ENCODE measurements at regions not wholly inside any gene's neighbourhood (a gene's known extent, or its start where the extent isn't known, plus 50 kb on each side); places are given as distances from the start of the nearest gene placed in this dataset.

- DNase-seq, result no peak
Measured at GRCh38 chr6:119476554-119476953, 127.0 kb upstream of the MAN1A1 start.

- DNase-seq, result no peak
Measured at GRCh38 chr6:119476024-119476423, 126.5 kb upstream of the MAN1A1 start.

GRCh38 chr6:119470893-119471542 is 121.5 kb upstream of the MAN1A1 start:
- no peak for DNase-seq

GRCh38 chr6:119467488-119468081 is 118.0 kb upstream of the MAN1A1 start:
- DNase-seq, result peak in 1 of 2 donors; percentile 16

- DNase-seq, result no peak
Measured at GRCh38 chr6:119466226-119466625, 116.7 kb upstream of the MAN1A1 start.

GRCh38 chr6:119463081-119463626 is 113.6 kb upstream of the MAN1A1 start:
- DNase-seq, result peak in 1 of 2 donors; percentile 28

- no peak for DNase-seq
Measured at GRCh38 chr6:119461187-119461586, 111.6 kb upstream of the MAN1A1 start.

- DNase-seq, result no peak
Measured at GRCh38 chr6:119459207-119459974, 109.8 kb upstream of the MAN1A1 start.

GRCh38 chr6:119454714-119455113 is 105.2 kb upstream of the MAN1A1 start:
- no peak for DNase-seq

GRCh38 chr6:119453242-119454200 is 104.0 kb upstream of the MAN1A1 start:
- DNase-seq, result no peak

- DNase-seq, result no peak
Measured at GRCh38 chr6:119449331-119450156, 100.0 kb upstream of the MAN1A1 start.

GRCh38 chr6:119447921-119448320 is 98.4 kb upstream of the MAN1A1 start:
- DNase-seq, result no peak

- DNase-seq, result no peak
Measured at GRCh38 chr6:119446609-119447008, 97.0 kb upstream of the MAN1A1 start.

GRCh38 chr6:119446115-119446554 is 96.6 kb upstream of the MAN1A1 start:
- DNase-seq, result no peak

- no peak for DNase-seq
Measured at GRCh38 chr6:119445666-119446065, 96.1 kb upstream of the MAN1A1 start.

- DNase-seq, result no peak
Measured at GRCh38 chr6:119444642-119445557, 95.3 kb upstream of the MAN1A1 start.

- DNase-seq, result no peak
Measured at GRCh38 chr6:119443993-119444641, 94.6 kb upstream of the MAN1A1 start.

- DNase-seq, result peak in 1 of 2 donors; percentile 20
Measured at GRCh38 chr6:119442776-119443184, 93.2 kb upstream of the MAN1A1 start.

GRCh38 chr6:119440953-119441352 is 91.4 kb upstream of the MAN1A1 start:
- no peak for DNase-seq

- DNase-seq, result no peak
Measured at GRCh38 chr6:119436583-119436982, 87.0 kb upstream of the MAN1A1 start.

All from CD4-positive, alpha-beta T cell treated with Interleukin-4 for 1 hour (primary cell).